ENCODE measurements at regions not wholly inside any gene's neighbourhood (a gene's known extent, or its start where the extent isn't known, plus 50 kb on each side); places are given as distances from the start of the nearest gene placed in this dataset.

- no peaks in the 10 kb centered on the region for H3K9me3 ChIP-seq (replicated peaks in 1 of 3)
- H3K36me3 ChIP-seq (replicated peaks in 1 of 2), result no peaks in the 10 kb centered on the region
- TF ChIP-seq POLR2A (IDR thresholded peaks at IDR 0.05) (no peak), CTCF (IDR thresholded peaks at IDR 0.05) (no peak)
- no peak for DNase-seq
- no peaks in the 10 kb centered on the region for H3K4me1 ChIP-seq (replicated peaks in 1 of 2)
- H3K27ac ChIP-seq, result no peak overlapping the region
- H3K4me3 ChIP-seq, result no peak overlapping the region
- H3K27me3 ChIP-seq, result no peaks in the 10 kb centered on the region
- intact Hi-C loops (cut with DNase I), result no loop called here
- WGBS, 4 donors, result 73 to 82% (median 78%) methylated on average over 4 of the region's 4 CpGs
Observed at GRCh38 chr13:66117563-66117962, 1112.6 kb downstream of the PCDH9 start.

GRCh38 chr13:66113882-66114526 is 1116.1 kb downstream of the PCDH9 start:
- Histone ChIP-seq H3K27me3 (no peaks in the 10 kb centered on the region), H3K36me3 (replicated peaks in 1 of 2) (no peaks in the 10 kb centered on the region), H3K27ac (no peak overlapping the region), H3K9me3 (replicated peaks in 1 of 3) (no peaks in the 10 kb centered on the region), H3K4me1 (replicated peaks in 1 of 2) (no peaks in the 10 kb centered on the region), H3K4me3 (no peak overlapping the region)
- WGBS, 4 donors, result 71 to 81% (median 76%) methylated on average over 5 of the region's 5 CpGs
- DNase-seq, result no peak
- TF ChIP-seq POLR2A (IDR thresholded peaks at IDR 0.05) (no peak), CTCF (IDR thresholded peaks at IDR 0.05) (no peak)
- intact Hi-C loops (cut with DNase I), result no loop called here

GRCh38 chr13:66111628-66112027 is 1118.5 kb downstream of the PCDH9 start:
- Histone ChIP-seq H3K4me3 (no peak overlapping the region), H3K4me1 (replicated peaks in 1 of 2) (no peaks in the 10 kb centered on the region), H3K9me3 (replicated peaks in 1 of 3) (no peaks in the 10 kb centered on the region), H3K27me3 (no peaks in the 10 kb centered on the region), H3K36me3 (replicated peaks in 1 of 2) (no peaks in the 10 kb centered on the region), H3K27ac (no peak overlapping the region)
- no peak for TF ChIP-seq POLR2A (IDR thresholded peaks at IDR 0.05)
- TF ChIP-seq CTCF (IDR thresholded peaks at IDR 0.05), result no peak
- intact Hi-C loops (cut with DNase I), result no loop called here
- no peak for DNase-seq

GRCh38 chr13:66106246-66106645 is 1123.9 kb downstream of the PCDH9 start:
- no peaks in the 10 kb centered on the region for H3K4me1 ChIP-seq (replicated peaks in 1 of 2)
- H3K36me3 ChIP-seq (replicated peaks in 1 of 2), result no peaks in the 10 kb centered on the region
- H3K9me3 ChIP-seq (replicated peaks in 1 of 3), result no peaks in the 10 kb centered on the region
- intact Hi-C loops (cut with DNase I), result no loop called here
- H3K27ac ChIP-seq, result no peak overlapping the region
- DNase-seq, result no peak
- 75 to 92% (median 85%) methylated on average over 2 of the region's 2 CpGs for WGBS, 4 donors
- no peaks in the 10 kb centered on the region for H3K27me3 ChIP-seq
- no peak overlapping the region for H3K4me3 ChIP-seq
- no peak for TF ChIP-seq POLR2A (IDR thresholded peaks at IDR 0.05)
- TF ChIP-seq CTCF (IDR thresholded peaks at IDR 0.05), result no peak
